ENCODE measurements at regions not wholly inside any gene's neighbourhood (a gene's known extent, or its start where the extent isn't known, plus 50 kb on each side); places are given as distances from the start of the nearest gene placed in this dataset.

GRCh38 chr10:110358869-110359629 lies 54.3 kb upstream of the SMNDC1 start:
- FAIRE-seq, result no peak
- H3K4me3 ChIP-seq, result no peak overlapping the region
- ChIA-PET RAD21 (ENCODE audit: unreplicated experiment) (interaction anchor here (0.8 to 6.5 kb wide), 9 partner anchors 8 to 174 kb away, joined by 3 to 241 read pairs (median 4); no protein-coding TSS in a partner anchor), CTCF (interaction anchor here (0.8 to 8.7 kb wide), 6 partner anchors 9 to 141 kb away, joined by 3 to 251 read pairs (median 3); partner anchors contain the start of gene DUSP5), POLR2A (interaction anchor here (0.8 to 6.4 kb wide), 5 partner anchors 32 to 187 kb away, joined by 3 to 102 read pairs (median 4); partner anchors contain the start of gene DUSP5), SMC1A (ENCODE audit: uncharacterized antibody, unreplicated experiment) (interaction anchor here (0.8 to 11.1 kb wide), 8 partner anchors 8 to 176 kb away, joined by 3 to 283 read pairs (median 4); partner anchors contain the start of gene DUSP5)
- H3K27me3 ChIP-seq (replicated peaks in 1 of 2; ENCODE audit: control insufficient read depth in 2 of 2, insufficient read depth in 2 of 2, low read length in 1 of 2), result no peaks in the 10 kb centered on the region
- peaks cover 59% of the 10 kb centered on the region for H3K4me1 ChIP-seq (ENCODE audit: control insufficient read depth, insufficient read depth, low read length)
- H4K20me1 ChIP-seq (ENCODE audit: control insufficient read depth, insufficient read depth), result no peaks in the 10 kb centered on the region
- in situ Hi-C loops (cut with MboI) (loop anchor here (5.0 kb wide), 2 partner anchors 53 to 143 kb away; no protein-coding TSS in a partner anchor), intact Hi-C loops (cut with micrococcal nuclease; ENCODE audit: unreplicated experiment) (no loop called here)
- no TSS peak for BruUV-seq (replicated peaks)
- H3K27ac ChIP-seq (ENCODE audit: control insufficient read depth, insufficient read depth), result peak overlapping the region; percentile 100; the same call in 1 of the 2 replicates
- no peak for ATAC-seq
- H3K9ac ChIP-seq (ENCODE audit: control insufficient read depth, insufficient read depth, low read length), result no peak overlapping the region
- no peaks in the 10 kb centered on the region for H3K79me2 ChIP-seq (ENCODE audit: control insufficient read depth, insufficient read depth, low read length)
- no peaks in the 10 kb centered on the region for H3K36me3 ChIP-seq (ENCODE audit: control insufficient read depth in 2 of 2, insufficient read depth in 2 of 2, low read length in 1 of 2)
- H3K4me2 ChIP-seq (ENCODE audit: control insufficient read depth, insufficient read depth), result peak overlapping the region; percentile 28; the same call in 1 of the 2 replicates
- TF ChIP-seq TBL1XR1 (IDR thresholded peaks at IDR 0.05; ENCODE audit: low read depth, low read length) (no peak), CREM (IDR thresholded peaks at IDR 0.05; ENCODE audit: low read depth) (no peak), ZNF687 (IDR thresholded peaks at IDR 0.05) (peak; percentile 20; the same call in 1 of the 2 replicates), IKZF1 (conservative IDR thresholded peaks at IDR 0.05) (0 out of 2 replicates have a peak, but pooled peaks have one; percentile 8), POLR2AphosphoS2 (IDR thresholded peaks at IDR 0.05; ENCODE audit: low read depth, low read length) (no peak), STAT1 (conservative IDR thresholded peaks at IDR 0.05) (no peak), SPI1 (IDR thresholded peaks at IDR 0.05; ENCODE audit: borderline replicate concordance, insufficient read depth, low read depth, low read length) (peak; percentile 57; the same call in 1 of the 2 replicates)
- DNase-seq (ENCODE audit: low read depth, low spot score), result no peak
- H3K9me3 ChIP-seq (replicated peaks; ENCODE audit: control insufficient read depth, insufficient read depth, low read length), result no peaks in the 10 kb centered on the region; the same call in 2 of the 3 replicates
- 82% methylated on average over 7 of the region's 7 CpGs for WGBS (ENCODE audit: insufficient coverage, insufficient replicate concordance, low lambda C conversion rate, missing lambda C conversion rate)
- no peak overlapping the region for H2AFZ ChIP-seq (ENCODE audit: control insufficient read depth, low read depth, low read length)
